A204.1 (cell line): ENCODE measurements at regions not wholly inside any gene's neighbourhood (a gene's known extent, or its start where the extent isn't known, plus 50 kb on each side); places are given as distances from the start of the nearest gene placed in this dataset.
"Not testable (repeated sequence)": the region's sequence is repeated elsewhere in the genome, so short reads cannot be mapped to it uniquely, and the experiment has no call there.

ENCODE experiments used
- FAIRE-seq: peaks from 2 replicates; lab custom pipeline; 2012; peaks lifted over from hg19 to GRCh38; lab: Jason Lieb, UNC

DNA sequence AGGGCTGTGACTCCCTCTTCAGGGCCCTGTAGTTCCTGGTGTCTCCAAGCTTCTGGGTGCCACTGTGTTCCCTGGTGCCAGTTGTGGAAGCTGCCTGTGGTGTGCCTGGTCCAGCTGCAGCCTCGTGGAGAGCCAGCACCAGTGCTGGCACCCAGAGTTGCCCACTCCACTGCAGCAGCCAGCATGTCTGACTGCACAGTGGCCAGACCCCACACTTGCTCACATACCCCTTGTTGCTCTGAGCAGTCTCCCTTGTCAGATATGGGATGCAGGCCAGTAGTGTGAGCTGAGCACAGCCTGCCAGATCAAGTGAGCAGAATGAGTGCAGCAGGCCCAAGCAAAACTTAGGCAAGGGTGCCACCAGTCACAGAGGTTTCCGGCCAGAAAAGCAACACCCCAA is 108.6 kb downstream of the ZMAT1 start:
- FAIRE-seq = no peak

GRCh38 chrX:101817739-101818138 is 114.1 kb downstream of the ZMAT1 start:
- not testable (repeated sequence) for FAIRE-seq

DNA sequence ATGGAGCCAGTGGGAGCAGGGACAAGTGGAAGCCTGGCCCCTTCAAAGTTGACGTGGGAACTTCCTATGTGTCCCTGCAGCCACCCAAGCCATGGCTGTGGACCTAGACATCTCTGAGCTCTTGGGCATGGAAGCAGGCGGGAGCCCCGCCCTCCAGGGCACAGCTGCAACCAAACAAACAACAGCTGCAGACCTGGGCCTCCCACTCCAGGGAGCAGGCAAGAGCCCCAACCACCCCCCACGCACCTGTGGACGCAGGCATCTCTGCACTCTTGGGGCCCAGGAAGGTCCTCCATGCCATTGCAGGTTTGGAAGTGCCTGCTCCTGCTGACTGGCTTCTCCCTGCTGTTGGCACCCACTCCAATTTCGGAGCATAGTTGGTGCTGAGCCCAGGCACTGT is 118.6 kb downstream of the ZMAT1 start:
- no peak for FAIRE-seq

- FAIRE-seq = peak; percentile 97
These were observed 128.4 kb downstream of the ZMAT1 start for GRCh38 chrX:101803451-101803850.

DNA sequence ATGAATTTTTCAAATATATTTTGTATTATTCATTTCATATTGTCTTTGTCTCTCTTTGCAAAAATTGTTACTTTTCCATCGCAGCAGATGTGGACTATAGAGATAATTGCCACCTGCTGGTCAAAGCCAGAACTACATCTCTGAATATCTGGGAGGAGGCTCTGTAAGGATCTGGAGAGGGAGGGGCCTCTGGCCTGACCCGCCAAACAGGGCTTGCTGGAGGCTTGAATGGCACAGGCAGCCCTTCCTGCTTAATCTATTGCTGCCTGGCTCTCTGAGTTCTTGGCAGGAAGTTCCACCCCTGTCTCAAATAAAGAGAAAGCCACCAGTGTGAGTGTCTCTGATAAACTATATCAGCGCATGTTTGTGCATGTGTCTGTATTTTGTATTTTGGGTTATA is 132.4 kb downstream of the ZMAT1 start:
- peak; percentile 99 for FAIRE-seq

- FAIRE-seq = no peak
These were observed 128.3 kb upstream of the ARMCX2 start for GRCh38 chrX:101787934-101788333.

- no peak for FAIRE-seq
These were observed 125.5 kb upstream of the ARMCX2 start for GRCh38 chrX:101785142-101785541.

GRCh38 chrX:101780421-101780820 is 120.8 kb upstream of the ARMCX2 start:
- FAIRE-seq = not testable (repeated sequence)

DNA sequence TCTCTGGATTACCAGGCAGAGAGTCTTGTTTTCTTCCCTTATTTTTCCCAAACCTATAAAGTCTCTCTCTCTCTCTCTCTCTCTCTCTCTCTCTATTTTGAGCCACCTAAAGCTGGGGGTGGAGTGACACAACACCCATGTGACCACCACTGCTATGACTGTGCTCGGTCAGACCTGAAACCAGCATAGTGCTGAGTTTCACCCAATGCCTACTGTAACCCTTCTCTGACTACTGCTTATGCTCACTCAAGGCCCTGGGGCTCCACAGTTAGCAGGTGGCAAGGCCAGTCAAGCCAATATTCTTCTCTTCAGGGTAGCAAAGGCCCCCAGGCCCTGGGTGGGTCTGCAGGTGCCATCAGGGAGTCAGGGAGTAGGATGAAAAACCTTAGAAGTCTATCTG is 114.7 kb upstream of the ARMCX2 start:
- FAIRE-seq = no peak

- FAIRE-seq = no peak
These were observed 104.9 kb upstream of the ARMCX2 start for GRCh38 chrX:101764538-101764937.

GRCh38 chrX:101759000-101759399 is 99.3 kb upstream of the ARMCX2 start:
- peak; percentile 39 for FAIRE-seq

- FAIRE-seq = no peak
These were observed 91.1 kb upstream of the ARMCX2 start for GRCh38 chrX:101750744-101751143.

GRCh38 chrX:101749436-101749835 is 89.8 kb upstream of the ARMCX2 start:
- FAIRE-seq = no peak

GRCh38 chrX:101745046-101745445 is 85.4 kb upstream of the ARMCX2 start:
- no peak for FAIRE-seq

DNA sequence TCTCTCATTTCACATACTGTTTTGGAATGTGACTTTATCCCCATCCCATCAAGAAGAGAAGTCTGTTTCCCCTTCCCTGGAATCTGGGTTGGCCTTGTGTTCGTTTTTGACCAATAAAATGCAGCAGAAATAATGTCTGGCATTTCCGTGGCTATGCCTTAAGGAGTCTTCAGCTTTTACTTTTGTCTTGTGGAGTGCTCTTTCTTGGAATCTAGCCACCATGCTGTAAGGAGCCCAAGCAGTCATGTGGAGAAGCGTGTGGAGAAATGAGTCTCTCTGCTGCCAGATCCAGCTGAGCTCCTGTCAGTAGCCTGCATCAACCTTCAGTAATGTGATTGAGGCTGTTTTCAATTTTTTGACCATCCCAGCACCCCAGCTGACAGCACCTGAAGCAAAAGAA is 84.4 kb upstream of the ARMCX2 start:
- FAIRE-seq = no peak

DNA sequence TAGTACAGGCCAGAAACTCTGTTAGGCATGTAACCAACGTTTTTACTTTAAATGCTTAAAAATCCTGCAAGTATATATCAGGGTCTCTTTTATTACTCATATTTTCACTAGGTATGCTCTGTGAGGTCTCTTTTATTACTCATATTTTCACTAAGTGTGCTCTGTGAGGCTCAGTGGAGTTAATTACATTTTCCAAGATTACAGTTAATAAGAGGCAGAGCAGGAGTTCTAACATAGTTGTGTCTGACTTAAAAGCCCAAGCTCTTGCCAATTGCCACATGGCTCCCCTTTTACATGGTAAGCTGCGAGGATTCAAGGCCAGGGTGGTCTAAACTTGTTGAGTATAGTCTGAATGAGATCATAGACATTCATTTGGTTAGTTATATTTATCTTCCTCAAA is 81.0 kb upstream of the ARMCX2 start:
- no peak for FAIRE-seq

- FAIRE-seq = not testable (repeated sequence)
These were observed 79.2 kb upstream of the ARMCX2 start for GRCh38 chrX:101738867-101739266.

GRCh38 chrX:101738411-101738810 is 78.8 kb upstream of the ARMCX2 start:
- FAIRE-seq = not testable (repeated sequence)

- no peak for FAIRE-seq
These were observed 77.0 kb upstream of the ARMCX2 start for GRCh38 chrX:101736651-101737050.

GRCh38 chrX:101732870-101733269 is 73.2 kb upstream of the ARMCX2 start:
- FAIRE-seq = no peak

DNA sequence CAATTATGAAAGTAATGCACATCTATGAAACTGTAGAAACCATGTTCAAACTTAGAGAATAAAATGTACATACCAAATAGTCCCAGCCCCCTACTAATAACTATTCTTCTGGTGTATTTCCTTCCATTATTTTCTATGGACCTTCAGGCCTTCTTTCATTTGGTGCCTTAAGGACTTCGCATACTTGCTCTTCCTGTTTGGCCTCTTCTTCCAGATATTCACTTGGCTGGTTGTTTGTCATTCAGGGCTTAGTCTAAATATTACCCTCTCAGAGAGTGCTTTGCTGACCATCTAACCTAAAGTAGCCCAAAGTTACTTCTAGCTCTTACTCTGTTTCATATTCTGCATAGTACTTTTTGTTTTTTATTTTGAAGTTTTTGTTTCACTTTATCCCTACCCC is 70.3 kb upstream of the ARMCX2 start:
- no peak for FAIRE-seq
